ENCODE measurements at regions not wholly inside any gene's neighbourhood (a gene's known extent, or its start where the extent isn't known, plus 50 kb on each side); places are given as distances from the start of the nearest gene placed in this dataset.

GRCh38 chr5:61969755-61970154 is 336.3 kb upstream of the KIF2A start:
- no peak for DNase-seq

- DNase-seq, result no peak
Measured at GRCh38 chr5:61970218-61970617, 335.8 kb upstream of the KIF2A start.

GRCh38 chr5:61974680-61975079 is 331.3 kb upstream of the KIF2A start:
- DNase-seq, result no peak

- DNase-seq, result no peak
Measured at GRCh38 chr5:61981886-61982285, 324.1 kb upstream of the KIF2A start.

GRCh38 chr5:61991430-61991829 is 314.6 kb upstream of the KIF2A start:
- DNase-seq, result no peak

GRCh38 chr5:61991866-61992265 is 314.1 kb upstream of the KIF2A start:
- DNase-seq, result no peak

- no peak for DNase-seq
Measured at GRCh38 chr5:61993295-61993927, 312.6 kb upstream of the KIF2A start.

GRCh38 chr5:61994171-61994570 is 311.8 kb upstream of the KIF2A start:
- no peak for DNase-seq

- no peak for DNase-seq
Measured at GRCh38 chr5:61995486-61995885, 310.5 kb upstream of the KIF2A start.

GRCh38 chr5:61999371-61999770 is 306.6 kb upstream of the KIF2A start:
- DNase-seq, result no peak

- no peak for DNase-seq
Measured at GRCh38 chr5:62000646-62001045, 305.4 kb upstream of the KIF2A start.

GRCh38 chr5:62001640-62002039 is 304.4 kb upstream of the KIF2A start:
- no peak for DNase-seq

- DNase-seq, result no peak
Measured at GRCh38 chr5:62002436-62002835, 303.6 kb upstream of the KIF2A start.

- DNase-seq, result no peak
Measured at GRCh38 chr5:62005551-62005950, 300.5 kb upstream of the KIF2A start.

GRCh38 chr5:62007457-62007856 is 298.5 kb upstream of the KIF2A start:
- DNase-seq, result no peak

GRCh38 chr5:62011089-62011664 is 294.8 kb upstream of the KIF2A start:
- DNase-seq, result no peak

- DNase-seq, result no peak
Measured at GRCh38 chr5:62017092-62017491, 288.9 kb upstream of the KIF2A start.

GRCh38 chr5:62029303-62029702 is 276.7 kb upstream of the KIF2A start:
- no peak for DNase-seq

GRCh38 chr5:62030326-62030725 is 275.7 kb upstream of the KIF2A start:
- DNase-seq, result no peak

GRCh38 chr5:62038024-62038423 is 268.0 kb upstream of the KIF2A start:
- DNase-seq, result no peak

GRCh38 chr5:62041156-62041756 is 264.8 kb upstream of the KIF2A start:
- DNase-seq, result no peak

GRCh38 chr5:62042007-62042406 is 264.0 kb upstream of the KIF2A start:
- DNase-seq, result no peak

GRCh38 chr5:62043289-62044280 is 262.4 kb upstream of the KIF2A start:
- no peak for DNase-seq

Measured in activated T-cell treated with anti-CD3 and anti-CD28 coated beads, Interleukin-2, amount 50 U/mL, for 1 hour (primary cell).